ENCODE measurements at regions not wholly inside any gene's neighbourhood (a gene's known extent, or its start where the extent isn't known, plus 50 kb on each side); places are given as distances from the start of the nearest gene placed in this dataset.

- TF ChIP-seq NR2F1 (CRISPR knock-in tag; IDR thresholded peaks at IDR 0.05) (no peak), CTCF (CRISPR knock-in tag; IDR thresholded peaks at IDR 0.05) (no peak), SIN3A (IDR thresholded peaks at IDR 0.05; ENCODE audit: borderline replicate concordance, low read depth, low read length) (no peak), ZNF513 (CRISPR knock-in tag; conservative IDR thresholded peaks at IDR 0.05) (no peak)
These were observed 354.6 kb upstream of the DDI1 start for GRCh38 chr11:103681855-103682254.

Measured in HepG2 (cell line).